ENCODE measurements at regions not wholly inside any gene's neighbourhood (a gene's known extent, or its start where the extent isn't known, plus 50 kb on each side); places are given as distances from the start of the nearest gene placed in this dataset.
"Not testable (repeated sequence)": the region's sequence is repeated elsewhere in the genome, so short reads cannot be mapped to it uniquely, and the experiment has no call there.

GRCh38 chr11:100409267-100409666 lies 277.8 kb upstream of the ARHGAP42 start:
- not testable (repeated sequence) for ATAC-seq (ENCODE audit: low FRiP score); DNase-seq (ENCODE audit: low spot score)

GRCh38 chr11:100419518-100419917 lies 267.6 kb upstream of the ARHGAP42 start:
- DNase-seq (ENCODE audit: low spot score) (no peak), ATAC-seq (ENCODE audit: low FRiP score) (no peak)
- no peak for TF ChIP-seq CTCF (IDR thresholded peaks at IDR 0.05)

- no peak for DNase-seq (ENCODE audit: low spot score)
- ATAC-seq (ENCODE audit: low FRiP score): no peak
- no peak for TF ChIP-seq CTCF (IDR thresholded peaks at IDR 0.05)
These were observed 252.1 kb upstream of the ARHGAP42 start for GRCh38 chr11:100434821-100435641.

- no peak for TF ChIP-seq CTCF (IDR thresholded peaks at IDR 0.05)
- ATAC-seq (ENCODE audit: low FRiP score): no peak
These were observed 248.7 kb upstream of the ARHGAP42 start for GRCh38 chr11:100438376-100438775.

GRCh38 chr11:100441086-100441485 lies 246.0 kb upstream of the ARHGAP42 start:
- TF ChIP-seq CTCF (IDR thresholded peaks at IDR 0.05): no peak
- ATAC-seq (ENCODE audit: low FRiP score) (no peak), DNase-seq (ENCODE audit: low spot score) (no peak)

More at GRCh38 chr11:100438376-100438775, 248.7 kb upstream of the ARHGAP42 start:
- no peak for DNase-seq (ENCODE audit: low spot score)

- DNase-seq (ENCODE audit: low spot score) (no peak), ATAC-seq (ENCODE audit: low FRiP score) (no peak)
These were observed 245.1 kb upstream of the ARHGAP42 start for GRCh38 chr11:100442017-100442416.

GRCh38 chr11:100445231-100445735 lies 241.8 kb upstream of the ARHGAP42 start:
- TF ChIP-seq CTCF (IDR thresholded peaks at IDR 0.05): no peak
- DNase-seq (ENCODE audit: low spot score): no peak
- no peak for ATAC-seq (ENCODE audit: low FRiP score)

More at GRCh38 chr11:100442017-100442416, 245.1 kb upstream of the ARHGAP42 start:
- TF ChIP-seq CTCF (IDR thresholded peaks at IDR 0.05): no peak

- not testable (repeated sequence) for DNase-seq (ENCODE audit: low spot score)
These were observed 235.2 kb upstream of the ARHGAP42 start for GRCh38 chr11:100451801-100452460.

More at GRCh38 chr11:100451801-100452460, 235.2 kb upstream of the ARHGAP42 start:
- ATAC-seq (ENCODE audit: low FRiP score): not testable (repeated sequence)

All from omental fat pad (tissue), 3 donors.